Astrocyte (in vitro differentiated cells and primary cell): ENCODE measurements at regions not wholly inside any gene's neighbourhood (a gene's known extent, or its start where the extent isn't known, plus 50 kb on each side); places are given as distances from the start of the nearest gene placed in this dataset.

Experiments used
- EZH2 ChIP-seq: IDR thresholded peaks from 2 replicates; pipeline ENCODE4 v1.6.1; 2012; ENCODE audit warnings: mild to moderate bottlenecking, low read length, inconsistent platforms; ENCODE audit not compliant: insufficient read depth
- TF ChIP-seq, protein P1 (sequence below): IDR thresholded peaks from 2 replicates; pipeline ENCODE4 v1.5.1; 2011; ENCODE audit warnings: low read depth, mild to moderate bottlenecking, inconsistent platforms, low read length, moderate library complexity; ENCODE audit not compliant: insufficient read depth

DNA sequence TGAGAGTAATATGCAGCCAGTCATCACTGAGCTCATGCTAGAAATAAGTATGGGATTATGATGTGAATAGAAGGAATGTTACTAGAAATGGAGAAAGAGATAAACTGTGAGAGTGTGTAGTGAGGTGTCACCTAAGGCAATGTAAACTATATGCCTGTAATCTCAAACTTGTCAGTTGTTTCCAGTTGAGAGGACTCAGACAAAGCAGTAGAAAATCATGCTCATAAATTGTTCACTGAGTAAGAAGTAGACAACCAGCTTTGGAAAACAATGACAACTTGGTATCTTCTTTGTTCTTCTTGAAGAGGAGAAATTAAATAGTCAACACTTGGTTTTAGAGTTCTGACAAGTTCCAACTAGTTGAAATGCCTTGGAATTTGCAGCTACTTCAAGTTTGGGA, 148.5 kb upstream of the OR4E1 start:
- TF ChIP-seq EZH2, result no peak
- TF ChIP-seq, protein P1, sequence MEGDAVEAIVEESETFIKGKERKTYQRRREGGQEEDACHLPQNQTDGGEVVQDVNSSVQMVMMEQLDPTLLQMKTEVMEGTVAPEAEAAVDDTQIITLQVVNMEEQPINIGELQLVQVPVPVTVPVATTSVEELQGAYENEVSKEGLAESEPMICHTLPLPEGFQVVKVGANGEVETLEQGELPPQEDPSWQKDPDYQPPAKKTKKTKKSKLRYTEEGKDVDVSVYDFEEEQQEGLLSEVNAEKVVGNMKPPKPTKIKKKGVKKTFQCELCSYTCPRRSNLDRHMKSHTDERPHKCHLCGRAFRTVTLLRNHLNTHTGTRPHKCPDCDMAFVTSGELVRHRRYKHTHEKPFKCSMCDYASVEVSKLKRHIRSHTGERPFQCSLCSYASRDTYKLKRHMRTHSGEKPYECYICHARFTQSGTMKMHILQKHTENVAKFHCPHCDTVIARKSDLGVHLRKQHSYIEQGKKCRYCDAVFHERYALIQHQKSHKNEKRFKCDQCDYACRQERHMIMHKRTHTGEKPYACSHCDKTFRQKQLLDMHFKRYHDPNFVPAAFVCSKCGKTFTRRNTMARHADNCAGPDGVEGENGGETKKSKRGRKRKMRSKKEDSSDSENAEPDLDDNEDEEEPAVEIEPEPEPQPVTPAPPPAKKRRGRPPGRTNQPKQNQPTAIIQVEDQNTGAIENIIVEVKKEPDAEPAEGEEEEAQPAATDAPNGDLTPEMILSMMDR, result no peak
